Common myeloid progenitor, CD34-positive (primary cell): ENCODE measurements at regions not wholly inside any gene's neighbourhood (a gene's known extent, or its start where the extent isn't known, plus 50 kb on each side); places are given as distances from the start of the nearest gene placed in this dataset.

Experiments used
- CTCF ChIA-PET: fragments of 350-600 bp; sonication (Branson Sonifier 250); formaldehyde crosslinking; loops from one replicate; lab custom pipeline; 2021; ENCODE audit warnings: antibody characterized with exemption; lab: Charles Lee
- POLR2A ChIA-PET: fragments of 350-600 bp; sonication (Branson Sonifier 250); formaldehyde crosslinking; loops from one replicate; lab custom pipeline; 2021; ENCODE audit warnings: antibody characterized with exemption; lab: Charles Lee
- DNase-seq, 3 donors: peaks; one replicate each; pipeline versions ENCODE4 v3.0.0 to v3.0.0-alpha.2; 2013
- H3K27ac ChIP-seq, 2 experiments: 1 replicate in 1 of 2; 2 replicates in 1 of 2; pipeline ENCODE4 v1.7.0; 2013; ENCODE audit warnings: inconsistent platforms in 2 of 2, low read length in 2 of 2, mild to moderate bottlenecking in 2 of 2, low read depth in 1 of 2, moderate library complexity in 1 of 2; ENCODE audit not compliant: severe bottlenecking in 2 of 2, insufficient read depth in 1 of 2, poor library complexity in 1 of 2
- H3K27me3 ChIP-seq, 5 experiments: replicated peaks in 2 of 5; 1 replicate in 3 of 5; 2 replicates in 2 of 5; pipeline versions ENCODE4 v1.6.1 to v1.7.0; 2013; ENCODE audit warnings: low read length in 4 of 5, mild to moderate bottlenecking in 2 of 5, moderate library complexity in 2 of 5, inconsistent platforms in 1 of 5; ENCODE audit not compliant: insufficient read depth in 5 of 5, control insufficient read depth in 4 of 5
- H3K36me3 ChIP-seq, 4 experiments: 1 replicate in 2 of 4; 2 replicates in 2 of 4; pipeline versions ENCODE4 v1.6.1 to v1.7.0; 2013; ENCODE audit warnings: low read length in 3 of 4, control low read depth in 1 of 4, mild to moderate bottlenecking in 1 of 4; ENCODE audit not compliant: control insufficient read depth in 4 of 4, insufficient read depth in 4 of 4
- H3K4me1 ChIP-seq, 4 experiments: 1 replicate in 3 of 4; 2 replicates in 1 of 4; pipeline versions ENCODE4 v1.6.1 to v1.7.1; 2013; ENCODE audit warnings: low read length in 3 of 4, mild to moderate bottlenecking in 3 of 4, control low read depth in 1 of 4, inconsistent platforms in 1 of 4, moderate library complexity in 1 of 4; ENCODE audit not compliant: control insufficient read depth in 4 of 4, insufficient read depth in 4 of 4; ENCODE audit errors: control extremely low read depth in 1 of 4
- H3K4me3 ChIP-seq, 7 experiments: 1 replicate in 4 of 7; 2 replicates in 3 of 7; pipeline versions ENCODE4 v1.5.1 to v1.7.0; 2013; ENCODE audit warnings: mild to moderate bottlenecking in 7 of 7, low read length in 6 of 7, moderate library complexity in 6 of 7, inconsistent platforms in 2 of 7, low read depth in 2 of 7, control low read depth in 1 of 7; ENCODE audit not compliant: insufficient read depth in 4 of 7, control insufficient read depth in 1 of 7; ENCODE audit errors: extremely low read depth in 1 of 7
- H3K9me3 ChIP-seq, 5 experiments: 1 replicate in 4 of 5; 2 replicates in 1 of 5; pipeline versions ENCODE4 v1.6.1 to v1.7.1; 2013; ENCODE audit warnings: low read length in 4 of 5, mild to moderate bottlenecking in 2 of 5, inconsistent platforms in 1 of 5, low read depth in 1 of 5, moderate library complexity in 1 of 5; ENCODE audit not compliant: control insufficient read depth in 4 of 5, insufficient read depth in 2 of 5; ENCODE audit errors: control extremely low read depth in 1 of 5
- WGBS: methylation state at CpG from one replicate; pipeline ENCODE4 v1.1.5; 2013; ENCODE audit not compliant: insufficient coverage; 5-methylcytosine and 5-hydroxymethylcytosine counted together

DNA sequence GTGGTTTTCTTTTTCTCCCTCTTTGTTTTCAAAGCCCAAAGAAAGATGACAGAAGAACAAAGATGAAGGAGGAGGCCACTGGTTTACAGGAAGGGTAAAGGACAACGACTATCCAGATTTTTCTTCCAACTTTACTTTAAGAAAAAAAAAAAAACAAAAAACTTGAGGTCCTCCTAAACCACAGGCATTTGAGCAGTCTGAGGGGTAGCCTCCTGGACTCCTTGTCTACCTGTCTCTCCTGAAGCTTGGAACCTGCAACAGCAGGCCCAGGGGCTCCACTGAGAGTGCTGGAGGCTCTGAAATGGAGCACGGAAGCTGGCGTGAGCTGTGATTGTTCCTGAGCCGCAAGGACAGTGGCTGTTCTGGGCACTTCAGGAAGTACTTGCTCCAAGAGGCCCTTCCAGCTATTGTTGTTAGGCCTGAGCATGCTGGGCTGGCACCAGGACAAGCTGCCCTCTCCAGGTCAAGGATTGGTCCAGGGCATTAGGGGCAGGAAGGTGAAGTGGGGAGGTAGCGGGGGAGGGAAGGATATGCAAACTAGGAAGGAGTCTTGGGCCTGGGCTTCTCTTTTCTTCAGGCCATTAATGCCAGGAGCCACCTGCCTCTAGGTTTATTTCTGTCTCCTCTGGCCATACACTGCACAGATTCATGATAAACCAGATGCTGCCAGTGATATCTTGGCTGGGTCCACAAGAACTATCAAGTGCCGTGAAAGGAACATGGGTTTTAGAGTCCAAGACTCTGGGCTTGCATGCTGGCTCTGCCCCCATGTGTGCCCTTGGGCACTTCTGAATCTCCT, 147.3 kb downstream of the CCDC34 start:
- Histone ChIP-seq H3K9me3 (no peaks in the 10 kb centered on the region), H3K27me3 (peaks cover 0 to 3% (median 0%) of the 10 kb centered on the region in 5 experiments), H3K4me1 (no peaks in the 10 kb centered on the region), H3K36me3 (no peaks in the 10 kb centered on the region), H3K27ac (no peak overlapping the region), H3K4me3 (no peak overlapping the region)
- WGBS = 94% methylated on average over 5 of the region's 6 CpGs
- ChIA-PET CTCF (no interaction called here), POLR2A (no interaction called here)
- DNase-seq = no peak

DNA sequence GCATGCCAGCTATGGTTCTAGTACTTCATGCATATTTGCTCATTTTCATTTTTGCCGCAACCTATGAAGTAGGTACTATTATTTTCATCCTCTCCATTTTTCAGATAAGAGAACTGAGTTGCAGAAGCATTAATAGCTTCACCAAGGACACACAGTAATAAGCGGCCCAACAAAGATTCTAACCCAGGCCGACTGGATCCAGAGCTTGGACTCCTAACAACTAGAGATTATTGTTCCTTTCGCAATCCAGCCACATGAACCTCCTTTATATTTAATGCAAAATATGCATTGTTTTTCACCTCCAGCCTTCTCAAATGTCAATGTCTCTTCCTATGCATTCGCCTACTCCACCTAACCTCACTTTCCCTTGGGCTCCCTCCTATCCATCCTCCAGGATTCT, 148.3 kb downstream of the CCDC34 start:
- Histone ChIP-seq H3K4me3 (no peak overlapping the region), H3K9me3 (no peaks in the 10 kb centered on the region), H3K27me3 (peaks cover 0 to 3% (median 0%) of the 10 kb centered on the region in 5 experiments), H3K4me1 (no peaks in the 10 kb centered on the region), H3K36me3 (no peaks in the 10 kb centered on the region), H3K27ac (no peak overlapping the region)
- CTCF ChIA-PET = no interaction called here
- POLR2A ChIA-PET = no interaction called here
- WGBS = 95% methylated on average over 5 of the region's 5 CpGs
- no peak for DNase-seq

DNA sequence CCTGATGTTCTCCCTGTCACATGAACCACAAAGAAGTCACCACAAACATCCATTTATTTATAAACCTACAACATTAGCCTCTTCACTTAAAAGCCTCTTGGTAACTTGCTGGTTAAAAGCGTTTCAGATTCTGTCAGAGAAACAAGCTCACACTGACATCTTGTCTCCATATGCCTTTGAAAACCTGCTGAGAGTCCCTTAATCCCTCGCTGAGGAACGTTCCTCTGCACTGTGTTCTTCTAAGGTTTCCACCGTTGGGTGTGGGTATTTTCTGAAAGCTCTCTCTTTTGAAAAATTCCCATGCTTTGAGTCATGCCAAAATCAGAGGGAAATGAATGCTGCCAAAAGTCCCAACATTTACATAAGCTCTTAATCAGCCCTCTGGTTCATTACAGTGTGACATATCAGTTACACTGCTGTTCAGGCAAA, 149.8 kb downstream of the CCDC34 start:
- Histone ChIP-seq H3K4me1 (no peaks in the 10 kb centered on the region), H3K27ac (no peak overlapping the region), H3K4me3 (no peak overlapping the region), H3K9me3 (no peaks in the 10 kb centered on the region), H3K36me3 (no peaks in the 10 kb centered on the region), H3K27me3 (peaks cover 0 to 3% (median 0%) of the 10 kb centered on the region in 5 experiments)
- ChIA-PET POLR2A (no interaction called here), CTCF (interaction anchor here (0.7 kb wide), 1 partner anchor 272 kb away, joined by 3 read pairs; no protein-coding TSS in a partner anchor)
- WGBS = 100% methylated on average over 1 of the region's 4 CpGs
- DNase-seq = no peak

DNA sequence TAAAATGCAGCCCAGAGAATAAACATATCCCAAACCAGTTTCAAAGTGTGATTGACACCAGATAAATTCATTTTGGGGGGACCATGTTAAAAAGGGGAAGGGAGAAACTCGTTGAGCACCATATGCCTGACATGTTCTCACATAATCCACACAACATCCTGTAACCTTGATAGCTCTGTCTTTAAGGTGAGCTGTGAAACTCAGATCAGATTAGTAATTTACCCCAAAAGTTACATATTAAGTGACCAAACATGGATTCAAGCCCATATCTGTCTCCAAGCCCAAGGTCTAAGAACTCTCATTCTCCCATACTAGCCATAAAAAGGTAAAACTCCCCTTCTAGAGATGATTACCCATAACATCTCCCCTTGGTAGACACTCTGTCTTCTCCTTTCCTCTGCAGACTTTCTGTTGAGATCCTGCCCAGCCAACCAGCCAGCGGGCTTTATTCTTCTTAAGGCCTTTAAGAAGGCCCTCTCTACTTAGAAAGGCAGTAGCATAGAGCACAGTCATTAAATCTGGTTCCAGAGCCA, 150.7 kb downstream of the CCDC34 start:
- ChIA-PET POLR2A (no interaction called here), CTCF (no interaction called here)
- Histone ChIP-seq H3K27me3 (no peaks in the 10 kb centered on the region), H3K27ac (no peak overlapping the region), H3K4me1 (no peaks in the 10 kb centered on the region), H3K36me3 (no peaks in the 10 kb centered on the region), H3K4me3 (no peak overlapping the region), H3K9me3 (no peaks in the 10 kb centered on the region)
- 100% methylated on average over 1 of the region's 2 CpGs for WGBS
- DNase-seq = no peak

DNA sequence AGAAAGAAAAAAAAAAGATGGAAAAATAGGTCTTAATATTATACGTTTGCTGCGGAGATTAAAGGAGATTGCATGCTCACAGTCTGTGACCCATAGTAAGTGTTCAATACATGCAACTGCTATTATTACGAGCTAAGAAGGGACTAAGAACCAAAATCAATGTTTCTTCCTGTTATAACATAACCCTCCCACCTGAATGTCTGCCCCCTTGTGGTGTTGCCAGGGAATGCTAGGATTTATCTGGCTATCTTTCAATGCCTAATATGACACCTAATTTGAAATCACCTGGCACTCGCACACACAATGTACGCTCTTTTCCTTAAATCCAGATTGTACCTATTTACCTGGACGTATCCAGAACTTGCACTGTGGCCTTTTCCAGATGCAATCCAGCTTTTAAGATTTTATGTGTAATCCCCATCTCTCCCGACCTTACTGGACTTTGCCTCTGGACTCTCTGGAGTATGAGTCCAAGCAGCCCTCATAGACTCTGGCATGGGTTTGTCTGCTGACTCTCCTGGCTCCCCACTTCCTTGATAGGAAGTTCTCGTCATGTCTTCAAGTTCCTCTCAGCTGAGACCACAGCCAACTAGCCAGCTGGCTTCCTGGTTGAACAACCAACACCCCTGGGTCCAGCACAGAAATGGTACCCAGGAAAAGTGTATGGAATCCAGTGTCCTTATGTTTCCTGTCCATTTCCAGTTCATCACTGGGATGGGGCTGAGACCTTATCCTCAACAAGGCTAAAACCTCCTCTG, 151.5 kb downstream of the CCDC34 start:
- WGBS = 98% methylated on average over 5 of the region's 8 CpGs
- H3K4me1 ChIP-seq = no peaks in the 10 kb centered on the region
- H3K4me3 ChIP-seq = no peak overlapping the region
- ChIA-PET CTCF (interaction anchor here (0.6 kb wide), 1 partner anchor 30 kb away, joined by 3 read pairs; no protein-coding TSS in a partner anchor), POLR2A (no interaction called here)
- no peaks in the 10 kb centered on the region for H3K36me3 ChIP-seq
- no peak overlapping the region for H3K27ac ChIP-seq
- H3K27me3 ChIP-seq = no peaks in the 10 kb centered on the region
- H3K9me3 ChIP-seq = no peaks in the 10 kb centered on the region
- no peak for DNase-seq

DNA sequence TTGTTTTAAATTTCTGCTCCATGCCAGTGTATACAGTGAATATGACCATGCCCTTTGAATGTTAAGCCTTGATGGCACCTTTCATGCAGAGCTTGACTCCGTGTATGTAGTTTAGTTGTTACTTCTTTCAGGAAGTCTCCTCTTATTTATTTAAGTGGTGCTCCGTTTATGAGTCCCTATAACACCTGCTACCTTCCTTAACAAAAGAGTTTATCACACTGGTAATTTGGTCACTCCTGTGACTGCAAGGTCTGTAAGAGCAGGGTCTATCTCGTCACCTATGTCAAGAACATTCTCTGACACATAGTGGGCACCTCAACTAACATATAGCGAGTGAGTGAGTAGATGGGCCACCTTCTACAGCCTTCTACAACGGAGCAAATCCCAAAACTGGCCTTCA, 152.5 kb downstream of the CCDC34 start:
- no peaks in the 10 kb centered on the region for H3K27me3 ChIP-seq
- WGBS = 95% methylated on average over 3 of the region's 5 CpGs

DNA sequence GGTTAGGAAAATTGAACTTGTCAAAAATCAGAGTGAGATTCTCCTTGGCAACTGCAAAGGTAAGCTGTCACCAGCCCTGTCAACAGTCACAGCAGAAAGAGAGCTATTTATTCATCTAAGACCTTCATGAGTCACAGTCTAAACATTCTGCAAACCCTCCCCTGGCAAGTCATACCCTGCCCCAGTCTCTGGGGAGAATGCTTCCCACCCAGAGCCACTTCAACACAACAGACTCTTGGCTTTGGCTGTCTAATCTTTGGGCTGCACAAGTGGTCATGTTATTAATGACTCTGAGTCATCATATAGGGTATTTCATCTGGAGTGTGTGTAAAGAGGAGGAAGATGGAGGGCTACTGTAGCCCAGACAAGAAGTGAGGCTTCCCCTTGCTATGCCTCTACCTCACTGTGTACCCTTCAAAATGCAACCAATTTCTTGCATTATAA, 153.4 kb downstream of the CCDC34 start:
- DNase-seq = no peak
- no peak overlapping the region for H3K27ac ChIP-seq
- no peaks in the 10 kb centered on the region for H3K27me3 ChIP-seq
- H3K4me1 ChIP-seq = no peaks in the 10 kb centered on the region
- no peak overlapping the region for H3K4me3 ChIP-seq
- H3K9me3 ChIP-seq = no peaks in the 10 kb centered on the region
- ChIA-PET CTCF (no interaction called here), POLR2A (no interaction called here)
- no peaks in the 10 kb centered on the region for H3K36me3 ChIP-seq

More for the DNA sequence above, 152.5 kb downstream of the CCDC34 start:
- no peaks in the 10 kb centered on the region for H3K4me1 ChIP-seq
- H3K4me3 ChIP-seq = no peak overlapping the region
- H3K9me3 ChIP-seq = no peaks in the 10 kb centered on the region
- ChIA-PET CTCF (no interaction called here), POLR2A (no interaction called here)
- no peak overlapping the region for H3K27ac ChIP-seq
- no peaks in the 10 kb centered on the region for H3K36me3 ChIP-seq
- no peak for DNase-seq
